Keratinocyte (primary cell): ENCODE measurements at regions not wholly inside any gene's neighbourhood (a gene's known extent, or its start where the extent isn't known, plus 50 kb on each side); places are given as distances from the start of the nearest gene placed in this dataset.
"Not testable (repeated sequence)": the region's sequence is repeated elsewhere in the genome, so short reads cannot be mapped to it uniquely, and the experiment has no call there.

ENCODE experiments used
- DNase-seq: peaks from one replicate; pipeline ENCODE4 v3.0.0-alpha.2; 2011; ENCODE audit warnings: low read depth, missing footprints, low spot score
- FAIRE-seq: peaks from 2 replicates; lab custom pipeline; 2011; peaks lifted over from hg19 to GRCh38; lab: Jason Lieb, UNC
- H2AFZ ChIP-seq: 2 replicates; pipeline ENCODE4 v1.6.0; 2012; ENCODE audit warnings: low read length, control low read depth, inconsistent platforms; ENCODE audit not compliant: control insufficient read depth
- H3K27ac ChIP-seq: 2 replicates; pipeline ENCODE4 v1.5.1; 2011; ENCODE audit warnings: low read length; ENCODE audit not compliant: control insufficient read depth, insufficient read depth
- H3K27me3 ChIP-seq: 3 replicates; pipeline ENCODE4 v1.6.0; 2011; ENCODE audit warnings: low read length; ENCODE audit not compliant: control insufficient read depth, insufficient read depth; ENCODE audit errors: extremely low read depth
- H3K36me3 ChIP-seq, 2 experiments: 2 replicates in 1 of 2; 3 replicates in 1 of 2; pipeline ENCODE4 v1.5.1; 2011; ENCODE audit warnings: low read length in 2 of 2, mild to moderate bottlenecking in 1 of 2; ENCODE audit not compliant: control insufficient read depth in 2 of 2, insufficient read depth in 2 of 2; ENCODE audit errors: extremely low read depth in 1 of 2
- H3K4me1 ChIP-seq: 3 replicates; pipeline ENCODE4 v1.5.1; 2011; ENCODE audit warnings: low read length; ENCODE audit not compliant: control insufficient read depth, insufficient read depth; ENCODE audit errors: extremely low read depth
- H3K4me2 ChIP-seq: 3 replicates; pipeline ENCODE4 v1.6.0; 2011; ENCODE audit warnings: low read depth, low read length; ENCODE audit not compliant: control insufficient read depth, insufficient read depth; ENCODE audit errors: extremely low read depth
- H3K4me3 ChIP-seq, 3 experiments: fragments of 200-600 bp in 1 of 3; sonication (generic) in 1 of 3; 2 replicates in 2 of 3; 3 replicates in 1 of 3; pipeline ENCODE4 v1.5.1; 2011 to 2016; ENCODE audit warnings: low read length in 3 of 3, mild to moderate bottlenecking in 3 of 3, control low read depth in 2 of 3, inconsistent platforms in 1 of 3, low read depth in 1 of 3, mixed read lengths in 1 of 3, mixed run types in 1 of 3, moderate library complexity in 1 of 3; ENCODE audit not compliant: control insufficient read depth in 2 of 3, insufficient read depth in 2 of 3; ENCODE audit errors: extremely low read depth in 1 of 3
- H3K79me2 ChIP-seq: 2 replicates; pipeline ENCODE4 v1.6.0; 2012; ENCODE audit warnings: low read length; ENCODE audit not compliant: control insufficient read depth, insufficient read depth
- H3K9ac ChIP-seq: 3 replicates; pipeline ENCODE4 v1.6.0; 2011; ENCODE audit warnings: low read length; ENCODE audit not compliant: control insufficient read depth, insufficient read depth; ENCODE audit errors: extremely low read depth
- H3K9me1 ChIP-seq: 3 replicates; pipeline ENCODE4 v1.6.0; 2011; ENCODE audit warnings: low read length; ENCODE audit not compliant: control insufficient read depth, insufficient read depth; ENCODE audit errors: extremely low read depth
- H3K9me3 ChIP-seq: 2 replicates; pipeline ENCODE4 v1.5.1; 2012; ENCODE audit warnings: low read depth, low read length; ENCODE audit not compliant: control insufficient read depth
- H4K20me1 ChIP-seq: 3 replicates; pipeline ENCODE4 v1.6.0; 2011; ENCODE audit warnings: low read length; ENCODE audit not compliant: control insufficient read depth, insufficient read depth; ENCODE audit errors: extremely low read depth
- dilution Hi-C: fragments of 300-500 bp; cut with MboI; formaldehyde crosslinking; loops from one replicate; pipeline ENCODE4 v1.7.0; 2020; ENCODE audit warnings: low sequenced_read_pairs; ENCODE audit not compliant: extremely low pct_ligation_motif_present

DNA sequence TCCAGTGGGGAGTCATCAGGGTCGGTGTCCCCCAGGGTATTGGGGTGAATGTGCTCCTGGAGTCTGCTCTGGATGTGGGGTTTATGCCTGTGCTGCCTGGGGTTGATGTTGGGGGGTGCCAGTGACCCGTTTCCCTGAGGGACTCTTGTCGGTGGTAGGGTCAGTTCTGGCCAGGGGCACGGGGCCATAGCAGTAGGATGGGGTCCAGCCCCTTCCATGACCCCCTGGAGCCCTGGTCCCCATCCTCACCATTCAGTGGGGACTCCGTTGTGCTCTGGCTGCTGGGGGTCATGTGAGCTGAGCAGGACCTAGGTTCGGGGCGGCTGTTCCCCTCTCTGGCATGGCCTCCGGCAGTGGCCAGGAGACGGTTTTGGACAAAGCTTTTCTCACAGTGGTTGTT lies 530.8 kb downstream of the GOLGA6L6 start:
- FAIRE-seq, result not testable (repeated sequence)

DNA sequence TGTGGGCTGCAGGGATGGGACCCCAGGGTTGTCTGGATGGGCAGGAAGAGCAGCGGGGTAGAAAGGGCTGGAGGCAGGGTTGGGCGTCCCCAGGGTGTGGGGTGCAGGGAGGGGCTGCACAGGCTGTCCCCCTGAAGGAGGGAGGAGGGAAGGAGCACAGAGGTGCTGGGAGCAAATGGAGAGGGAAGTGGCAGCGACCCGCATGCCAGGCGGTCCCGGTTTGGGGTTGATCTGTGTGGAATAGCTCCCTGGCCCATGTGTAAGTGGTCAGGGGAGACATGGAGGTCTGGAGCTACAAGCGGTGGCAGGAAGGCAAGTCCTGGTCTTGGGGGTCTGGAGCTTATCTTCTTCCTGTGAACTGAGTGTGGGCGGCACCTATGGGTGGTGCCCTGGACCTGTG lies 532.0 kb downstream of the GOLGA6L6 start:
- H3K36me3 ChIP-seq, H3K9me3 ChIP-seq, H3K27me3 ChIP-seq, H2AFZ ChIP-seq, H3K4me2 ChIP-seq, dilution Hi-C loops, H3K79me2 ChIP-seq, H3K9ac ChIP-seq, FAIRE-seq, H4K20me1 ChIP-seq, H3K9me1 ChIP-seq, DNase-seq, H3K4me1 ChIP-seq, H3K4me3 ChIP-seq, H3K27ac ChIP-seq: not testable (repeated sequence)

More for the DNA sequence above, 530.8 kb downstream of the GOLGA6L6 start:
- H3K4me3 ChIP-seq, dilution Hi-C loops, H2AFZ ChIP-seq, H3K4me2 ChIP-seq, H3K27me3 ChIP-seq, H4K20me1 ChIP-seq, H3K36me3 ChIP-seq, H3K27ac ChIP-seq, H3K4me1 ChIP-seq, H3K79me2 ChIP-seq, H3K9me1 ChIP-seq, DNase-seq, H3K9me3 ChIP-seq, H3K9ac ChIP-seq: not testable (repeated sequence)

DNA sequence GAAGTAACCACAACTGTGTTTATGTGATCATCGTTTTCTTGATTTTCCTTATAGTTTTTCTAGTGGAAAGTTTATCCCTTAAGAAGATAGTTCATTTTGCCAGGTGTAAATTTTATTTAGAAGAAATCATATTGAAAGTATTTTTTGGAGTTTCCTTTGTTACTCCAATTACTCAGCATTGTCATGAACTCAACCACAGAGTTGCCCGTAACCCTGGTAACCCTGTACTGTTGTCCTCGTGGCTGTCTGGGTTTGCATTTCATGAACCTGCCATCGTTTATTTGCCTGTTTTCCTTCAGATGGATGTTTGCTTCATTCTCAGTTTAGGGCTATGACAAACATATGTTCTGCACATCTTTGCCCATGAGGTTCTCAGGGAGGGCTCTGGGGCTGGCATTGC lies 534.3 kb downstream of the GOLGA6L6 start:
- DNase-seq, H3K4me1 ChIP-seq, FAIRE-seq, H3K4me2 ChIP-seq, H3K79me2 ChIP-seq, H3K9me1 ChIP-seq, dilution Hi-C loops, H3K4me3 ChIP-seq, H3K36me3 ChIP-seq, H3K9ac ChIP-seq, H2AFZ ChIP-seq, H4K20me1 ChIP-seq, H3K9me3 ChIP-seq, H3K27me3 ChIP-seq, H3K27ac ChIP-seq: not testable (repeated sequence)

DNA sequence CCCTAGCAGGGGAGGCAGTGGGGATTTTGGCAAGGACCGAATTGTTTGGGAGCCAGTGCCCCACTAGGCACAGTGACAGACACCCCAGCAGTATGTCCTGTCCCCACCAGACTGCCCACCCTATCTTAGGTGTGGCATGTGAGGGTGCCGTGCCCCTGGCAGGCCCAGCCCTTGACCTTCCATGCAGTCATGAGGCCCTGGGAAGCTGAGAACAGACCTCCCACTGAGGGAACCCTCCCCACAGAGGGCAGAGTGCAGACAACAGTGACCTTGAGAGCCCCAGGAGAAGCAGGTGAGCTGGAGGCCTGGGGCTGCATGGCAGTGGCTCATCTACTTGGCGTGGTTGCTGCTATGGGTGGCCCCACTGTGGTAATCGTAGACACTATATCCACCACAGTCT lies 538.1 kb downstream of the GOLGA6L6 start:
- H3K79me2 ChIP-seq, H3K4me2 ChIP-seq, H3K4me3 ChIP-seq, H3K9me3 ChIP-seq, H3K4me1 ChIP-seq, H3K27ac ChIP-seq, FAIRE-seq, DNase-seq, H3K9me1 ChIP-seq, H3K36me3 ChIP-seq, H3K9ac ChIP-seq, H2AFZ ChIP-seq, dilution Hi-C loops, H3K27me3 ChIP-seq, H4K20me1 ChIP-seq: not testable (repeated sequence)

DNA sequence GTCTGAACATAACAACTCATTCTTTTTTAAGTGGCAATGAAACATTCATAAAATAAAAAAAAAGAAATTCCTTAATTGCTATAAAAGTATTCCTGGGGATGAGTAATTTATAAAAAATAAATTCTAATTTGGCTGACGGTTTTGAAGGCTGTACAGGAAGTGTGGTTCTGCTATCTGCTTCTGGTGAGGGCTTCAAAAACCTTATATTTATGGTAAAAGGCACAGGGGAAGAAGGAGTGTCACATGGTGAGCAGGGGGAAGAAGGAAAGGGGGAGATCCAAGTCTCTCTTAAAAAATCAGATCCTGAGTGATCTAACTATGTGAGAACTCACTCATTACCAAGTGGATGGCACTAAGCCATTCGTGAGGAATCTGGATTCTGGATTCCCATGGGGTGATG lies 539.0 kb downstream of the GOLGA6L6 start:
- H3K36me3 ChIP-seq, H3K27ac ChIP-seq, dilution Hi-C loops, H2AFZ ChIP-seq, FAIRE-seq, H3K9me3 ChIP-seq, DNase-seq, H3K9ac ChIP-seq, H3K4me1 ChIP-seq, H3K4me3 ChIP-seq, H3K9me1 ChIP-seq, H3K27me3 ChIP-seq, H3K4me2 ChIP-seq, H4K20me1 ChIP-seq, H3K79me2 ChIP-seq: not testable (repeated sequence)
